HG03457 (cell line): ENCODE measurements at regions not wholly inside any gene's neighbourhood (a gene's known extent, or its start where the extent isn't known, plus 50 kb on each side); places are given as distances from the start of the nearest gene placed in this dataset.
A peak's percentile ranks its signal among the peaks of the same experiment; 100 is the strongest.
"Not testable (repeated sequence)": the region's sequence is repeated elsewhere in the genome, so short reads cannot be mapped to it uniquely, and the experiment has no call there.

Source experiments
- ATAC-seq: cut with Tn5 transposase; IDR thresholded peaks from one replicate; pipeline ENCODE4 v1.9.1; 2021; ENCODE audit warnings: moderate number of reproducible peaks; ENCODE audit not compliant: unreplicated experiment

DNA sequence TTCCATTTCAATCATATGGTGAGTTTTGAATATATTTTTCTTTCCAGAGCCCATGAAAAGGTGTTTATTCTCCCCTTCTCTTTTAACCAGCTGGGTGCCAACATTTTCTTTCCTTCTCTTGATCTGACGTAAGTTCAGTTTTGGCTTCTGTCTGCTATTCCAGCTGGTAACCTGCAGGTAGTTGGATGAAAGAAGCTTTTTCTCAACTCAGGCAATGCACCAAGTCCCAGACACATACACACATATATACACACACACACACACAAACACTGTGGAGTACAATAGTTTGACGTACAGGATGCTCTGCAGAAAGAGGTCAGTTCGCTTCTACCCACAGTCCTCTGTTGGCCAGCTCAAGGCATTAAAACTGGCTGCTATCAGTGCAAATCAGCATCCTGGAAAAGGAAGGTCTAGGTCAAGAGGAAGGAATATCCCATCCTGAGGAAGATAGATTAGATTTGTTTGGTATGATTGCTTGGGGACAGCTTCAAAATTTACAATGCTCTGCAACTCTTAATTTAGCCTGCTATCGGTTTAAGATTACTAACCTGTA lies 214.3 kb upstream of the SEMA6A start:
- no peak for ATAC-seq

DNA sequence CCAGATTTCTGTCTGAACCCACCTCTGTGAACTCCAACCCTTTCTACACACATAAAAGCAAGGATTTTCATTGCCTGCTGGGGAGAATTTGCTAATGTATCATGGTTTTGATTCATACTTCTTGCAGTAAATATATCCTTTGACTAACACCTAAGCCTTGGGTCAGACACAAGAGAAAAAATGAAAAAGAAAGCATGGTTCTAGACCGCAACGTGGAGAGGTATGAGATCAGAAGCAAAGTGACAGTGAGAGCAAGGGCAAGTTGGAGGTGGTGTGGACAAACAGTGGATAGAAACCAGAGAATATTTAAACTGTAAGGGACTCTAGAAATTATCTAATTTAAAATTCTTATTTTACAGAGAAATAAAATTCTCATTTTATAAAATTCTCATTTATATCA lies 212.9 kb upstream of the SEMA6A start:
- ATAC-seq: no peak

DNA sequence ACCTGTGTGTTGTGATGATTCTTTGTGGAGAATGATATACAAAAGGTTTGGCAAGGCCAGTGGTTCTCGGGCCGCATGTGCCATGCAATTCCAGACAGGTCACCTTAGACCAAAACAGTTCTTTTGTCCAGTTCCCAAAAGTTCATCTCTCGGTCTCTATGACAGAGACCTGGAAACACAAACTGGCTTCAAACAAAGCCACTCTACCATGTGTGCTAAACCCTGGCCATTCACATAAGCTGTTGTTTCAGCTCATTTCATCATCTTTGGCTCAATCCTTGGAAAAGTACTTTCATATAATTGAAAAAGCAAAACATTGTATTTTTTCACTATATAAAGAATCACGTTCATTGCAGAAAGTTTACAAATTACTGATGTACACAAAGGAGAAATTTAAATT lies 210.5 kb upstream of the SEMA6A start:
- no peak for ATAC-seq

DNA sequence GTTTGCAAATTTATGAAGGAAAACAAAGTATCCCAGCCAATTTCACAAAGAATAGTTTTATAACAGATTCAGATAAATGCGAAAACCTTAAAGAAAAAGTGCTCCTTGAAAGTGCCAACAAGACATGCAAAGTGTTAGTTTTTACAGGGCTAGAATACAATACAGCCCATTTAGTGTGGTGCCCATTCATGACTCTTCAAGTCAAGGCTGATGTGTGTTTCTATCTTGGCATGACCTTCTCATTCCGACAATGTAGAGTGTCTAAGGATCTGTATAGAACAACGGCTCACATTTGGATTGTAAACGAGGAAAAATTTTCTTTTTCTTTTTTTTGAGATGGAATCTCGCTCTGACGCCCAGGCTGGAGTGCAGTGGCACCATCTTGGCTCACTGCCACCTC lies 205.2 kb upstream of the SEMA6A start:
- ATAC-seq: no peak

DNA sequence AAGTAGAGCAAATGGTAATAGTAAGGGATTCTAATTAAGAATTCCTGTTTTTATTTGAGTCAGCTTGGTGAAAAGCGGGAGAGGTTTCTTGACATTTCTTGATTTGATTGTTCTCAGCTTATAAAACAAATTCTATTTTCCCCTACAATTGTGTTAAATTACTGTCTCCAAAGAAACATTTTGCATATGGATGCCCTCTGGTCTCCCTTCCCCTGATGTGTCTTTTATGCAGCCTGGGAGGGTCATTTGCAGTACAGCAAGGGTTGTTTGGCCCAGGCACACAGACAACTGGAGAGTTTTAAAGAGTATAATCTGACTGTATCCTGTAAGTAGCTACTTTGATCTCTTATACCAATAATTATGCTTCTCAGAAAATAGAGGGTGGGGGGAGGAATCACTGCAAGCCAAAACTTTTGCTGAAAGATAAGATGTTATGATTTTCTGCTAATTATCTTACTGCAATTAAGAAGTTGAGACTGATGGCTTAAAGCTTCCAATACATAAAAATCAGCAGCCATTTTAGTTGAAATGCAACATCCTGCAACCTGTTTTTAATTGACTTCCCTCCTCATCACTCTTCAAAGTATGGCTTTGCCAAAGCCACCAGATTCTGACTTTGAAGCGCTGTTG lies 204.1 kb upstream of the SEMA6A start:
- ATAC-seq: no peak

DNA sequence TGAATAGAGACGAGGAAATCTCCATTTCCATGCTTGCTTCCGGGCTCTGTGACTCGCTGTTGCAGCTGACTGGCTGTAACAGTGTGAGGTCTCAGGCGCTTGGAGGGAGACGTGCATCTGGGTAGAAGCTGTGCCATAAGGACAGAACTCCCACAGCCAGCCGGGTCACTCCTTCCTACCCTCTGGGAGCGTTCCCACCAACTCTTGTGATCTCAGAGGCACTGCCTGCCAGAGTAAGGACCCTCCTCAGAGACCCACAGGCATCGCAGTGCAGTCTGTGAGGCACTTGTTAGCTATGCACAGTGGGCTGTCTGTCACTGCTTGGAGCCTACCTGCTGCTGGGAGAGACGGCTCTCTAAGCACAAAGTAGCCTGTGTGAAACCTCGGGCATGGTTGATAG lies 203.4 kb upstream of the SEMA6A start:
- ATAC-seq: no peak

DNA sequence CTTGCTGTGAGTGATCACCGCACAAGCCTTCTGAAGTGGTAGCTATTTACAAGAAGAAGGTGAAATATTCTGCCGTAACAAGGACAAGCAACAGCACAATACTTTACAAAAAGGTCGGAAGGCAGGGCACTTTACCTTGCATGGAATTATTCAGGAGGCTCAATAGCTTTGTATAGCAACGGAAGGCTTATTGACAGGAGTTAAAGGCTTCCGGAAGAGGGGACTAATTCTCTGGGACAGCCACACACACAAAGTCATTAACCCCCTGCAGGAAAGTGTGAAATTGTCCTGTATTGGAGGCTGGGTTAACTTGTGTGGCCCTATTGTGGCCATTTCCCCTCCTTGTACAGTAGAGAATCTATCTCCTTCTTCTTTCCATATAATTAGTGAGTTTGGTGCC lies 199.3 kb upstream of the SEMA6A start:
- ATAC-seq: no peak

DNA sequence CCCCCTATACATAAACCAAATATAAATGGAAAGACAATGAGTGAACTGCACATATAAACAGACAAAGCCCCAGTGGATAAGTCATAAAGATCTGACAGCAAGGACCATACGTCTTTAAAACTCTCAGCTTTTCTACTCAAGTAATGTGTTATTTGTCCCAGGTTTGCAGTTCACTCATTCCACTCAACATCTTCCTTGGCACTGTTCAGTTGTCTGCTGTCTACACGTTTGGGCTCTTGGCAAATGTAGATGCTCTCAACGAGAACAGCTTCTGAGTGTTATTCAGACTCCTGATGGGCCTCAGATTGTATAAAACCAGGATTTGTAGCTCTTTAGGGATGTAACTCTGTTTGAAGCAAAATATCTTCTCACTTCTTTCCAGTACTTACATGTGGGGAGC lies 198.2 kb upstream of the SEMA6A start:
- no peak for ATAC-seq

DNA sequence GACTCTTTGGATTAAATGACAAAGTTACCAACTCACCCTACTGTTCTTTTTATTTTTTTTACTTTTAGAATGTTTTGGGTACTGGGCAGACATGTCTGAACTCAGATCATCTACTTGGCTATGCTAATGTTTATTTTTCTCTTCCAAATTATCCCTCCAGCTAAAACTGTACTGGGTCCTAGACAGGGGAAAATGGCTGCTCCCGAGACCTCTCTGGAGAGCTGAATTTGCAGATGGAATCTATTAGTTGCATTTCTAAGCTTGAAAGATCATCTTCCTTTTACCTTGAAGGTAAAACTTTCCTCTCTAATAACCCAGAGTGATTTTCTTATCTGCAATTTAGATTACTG lies 197.5 kb upstream of the SEMA6A start:
- no peak for ATAC-seq

DNA sequence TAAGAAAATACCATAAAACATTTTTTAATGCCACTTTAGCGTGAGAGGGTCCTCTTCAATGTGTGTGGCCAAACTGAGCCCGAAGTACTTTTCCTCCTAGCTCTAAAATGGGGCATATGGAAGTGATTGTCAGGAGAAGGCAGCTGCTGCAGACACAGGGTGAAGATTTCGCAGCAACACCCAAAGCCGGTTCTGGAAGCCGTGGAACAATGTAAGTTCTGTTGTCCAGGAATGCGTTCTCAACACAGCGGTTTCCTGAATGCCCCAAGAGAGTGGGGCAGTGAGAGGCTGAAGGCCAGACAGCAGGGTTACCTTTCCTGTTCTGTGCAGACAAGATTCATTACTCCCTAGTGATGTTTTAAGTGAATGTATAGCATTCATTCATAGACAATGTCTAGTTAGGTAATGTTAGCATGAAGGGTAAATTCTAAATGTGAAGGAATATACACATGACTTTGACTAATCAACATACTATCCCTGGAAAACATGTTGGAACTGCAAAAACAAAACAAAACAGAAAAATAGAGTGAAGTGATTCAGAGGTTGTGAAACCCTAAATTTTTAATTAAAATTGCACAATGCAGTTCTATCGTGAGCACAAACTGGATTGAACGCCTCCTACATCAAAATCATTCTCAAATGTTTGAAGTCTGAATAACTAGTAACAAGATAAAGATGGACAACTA lies 197.0 kb upstream of the SEMA6A start:
- ATAC-seq: no peak

DNA sequence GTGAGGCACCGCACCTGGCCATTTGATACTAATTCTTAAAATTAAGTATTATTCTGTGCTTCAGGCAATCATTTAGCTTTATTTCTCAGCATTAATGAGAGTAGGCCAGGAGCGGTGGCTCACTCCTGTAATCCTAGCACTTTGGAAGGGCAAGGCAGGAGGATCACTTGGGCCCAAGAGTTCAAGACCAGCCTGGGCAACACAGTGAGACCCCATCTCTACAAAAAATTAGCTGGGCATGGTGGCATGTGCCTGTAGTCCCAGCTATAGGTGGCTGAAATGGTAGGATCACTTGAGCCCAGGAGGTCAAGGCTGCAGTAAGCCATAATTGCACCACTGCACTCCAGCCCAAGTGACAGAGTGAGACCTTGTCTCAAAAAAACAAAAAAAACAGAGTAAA lies 195.3 kb upstream of the SEMA6A start:
- not testable (repeated sequence) for ATAC-seq

DNA sequence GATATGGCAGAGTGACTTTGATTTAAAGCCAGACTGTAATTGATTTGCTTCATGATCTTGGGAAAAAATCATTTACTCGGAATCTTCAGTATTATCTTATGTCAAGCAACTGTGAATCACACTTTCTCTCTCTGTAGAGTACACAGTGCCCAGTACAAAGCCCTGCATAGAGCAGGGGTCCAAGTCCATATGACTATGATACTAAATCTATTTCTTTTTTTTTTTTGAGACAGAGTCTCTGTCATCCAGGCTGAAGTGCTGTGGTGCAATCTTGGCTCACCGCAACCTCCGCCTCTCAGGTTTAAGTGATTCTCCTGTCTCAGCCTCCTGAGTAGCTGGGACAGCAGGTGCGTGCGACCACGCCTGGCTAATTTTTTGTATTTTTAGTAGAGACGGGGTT lies 194.8 kb upstream of the SEMA6A start:
- ATAC-seq: no peak

DNA sequence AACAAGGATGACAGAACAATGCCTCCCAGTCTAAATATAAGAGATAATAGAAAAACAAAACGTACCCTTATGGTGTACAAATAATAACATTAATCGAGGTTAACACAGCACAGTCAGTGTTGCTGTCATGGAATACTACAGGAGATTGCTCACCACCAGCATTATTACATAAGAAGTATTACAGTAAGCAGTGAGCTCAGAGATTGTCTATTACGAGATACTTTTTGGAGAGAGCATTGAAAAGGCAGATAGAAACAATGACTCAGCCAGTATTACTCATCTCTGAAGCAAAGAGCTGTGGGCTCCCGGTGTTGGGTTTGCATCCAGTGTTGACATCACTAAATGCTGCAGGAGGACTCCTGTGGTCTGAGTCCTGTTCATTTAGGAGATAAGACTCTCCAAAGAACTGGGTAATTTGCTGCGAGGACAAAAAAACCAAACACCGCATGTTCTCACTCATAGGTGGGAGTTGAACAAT lies 191.9 kb upstream of the SEMA6A start:
- ATAC-seq: peak; percentile 57

DNA sequence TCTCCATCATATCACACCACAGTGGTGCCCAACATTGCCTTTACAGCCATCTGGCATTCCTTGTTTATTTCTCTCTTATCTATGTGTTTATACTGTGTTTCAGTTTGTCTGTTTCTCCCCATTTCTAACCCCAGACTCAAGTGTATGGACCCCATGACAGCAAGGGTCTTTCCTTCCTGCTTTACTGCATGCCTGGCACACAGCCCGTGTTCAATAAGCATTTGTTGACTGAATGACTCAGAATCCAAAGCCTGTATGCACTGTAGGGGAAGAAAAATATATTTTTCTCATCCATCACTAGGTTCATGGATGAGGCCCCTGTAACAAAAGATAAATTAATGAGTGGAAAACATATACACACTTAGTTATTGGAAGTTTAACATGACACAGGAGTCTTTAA lies 190.8 kb upstream of the SEMA6A start:
- no peak for ATAC-seq

DNA sequence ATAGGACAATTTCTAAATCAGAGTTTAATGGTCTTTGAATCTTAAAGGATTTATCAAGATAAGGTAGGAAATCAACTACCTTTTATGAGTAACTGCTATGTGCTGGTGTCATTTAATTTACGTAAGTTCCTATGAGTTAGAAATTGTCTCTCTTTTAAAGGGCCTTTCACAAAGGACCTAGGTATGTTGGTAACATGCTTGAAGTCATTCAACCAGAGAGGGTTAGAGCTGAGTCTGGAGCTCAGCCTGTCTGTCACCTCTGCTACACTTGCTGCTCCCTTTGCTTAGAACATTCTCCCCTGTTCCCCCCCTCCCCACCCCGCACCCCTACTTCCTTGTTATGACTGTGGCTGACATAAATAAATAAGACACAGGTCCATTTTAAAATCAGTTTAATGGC lies 190.3 kb upstream of the SEMA6A start:
- ATAC-seq: no peak

DNA sequence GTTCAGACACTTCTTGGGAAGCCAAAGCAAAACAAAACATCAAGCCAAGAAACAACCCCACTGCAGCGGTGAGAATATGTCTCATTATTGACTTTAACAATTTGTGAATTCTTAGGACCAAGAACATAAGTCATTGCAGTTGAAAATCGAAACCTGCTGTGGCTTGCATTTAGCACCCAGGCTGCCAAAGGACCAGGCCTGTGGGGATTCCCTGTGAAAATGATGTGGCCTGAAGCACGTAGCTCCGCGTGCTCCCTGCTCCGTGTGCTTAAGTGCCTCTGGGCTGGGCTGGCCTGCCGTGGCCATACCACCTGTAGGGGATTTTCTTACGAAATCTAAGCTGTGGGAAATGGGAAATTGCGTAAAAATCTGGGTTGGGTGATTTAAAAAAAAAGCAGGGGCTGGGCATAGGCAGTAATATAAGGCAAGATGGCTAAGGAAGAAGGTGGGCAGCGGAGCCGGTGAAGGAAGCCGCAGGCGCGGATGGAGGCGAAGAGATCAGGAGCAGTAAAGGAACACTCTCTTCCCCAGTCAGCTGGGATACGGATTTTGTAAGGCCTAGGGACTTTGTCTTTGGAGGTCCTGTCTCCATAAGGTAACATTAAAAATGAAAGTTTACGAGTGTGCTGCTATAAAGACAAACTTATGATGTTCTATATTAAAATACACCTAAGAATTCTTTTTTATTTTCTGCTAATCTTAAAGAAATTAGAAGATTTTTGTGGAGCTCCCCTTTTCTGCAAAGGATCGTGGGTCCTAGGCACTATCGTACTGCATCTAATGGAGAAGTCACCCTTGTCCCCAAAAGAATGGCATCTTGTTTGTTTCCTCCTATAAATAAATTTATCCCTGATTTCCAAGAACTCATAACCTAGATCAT lies 189.6 kb upstream of the SEMA6A start:
- ATAC-seq: peak; percentile 78

DNA sequence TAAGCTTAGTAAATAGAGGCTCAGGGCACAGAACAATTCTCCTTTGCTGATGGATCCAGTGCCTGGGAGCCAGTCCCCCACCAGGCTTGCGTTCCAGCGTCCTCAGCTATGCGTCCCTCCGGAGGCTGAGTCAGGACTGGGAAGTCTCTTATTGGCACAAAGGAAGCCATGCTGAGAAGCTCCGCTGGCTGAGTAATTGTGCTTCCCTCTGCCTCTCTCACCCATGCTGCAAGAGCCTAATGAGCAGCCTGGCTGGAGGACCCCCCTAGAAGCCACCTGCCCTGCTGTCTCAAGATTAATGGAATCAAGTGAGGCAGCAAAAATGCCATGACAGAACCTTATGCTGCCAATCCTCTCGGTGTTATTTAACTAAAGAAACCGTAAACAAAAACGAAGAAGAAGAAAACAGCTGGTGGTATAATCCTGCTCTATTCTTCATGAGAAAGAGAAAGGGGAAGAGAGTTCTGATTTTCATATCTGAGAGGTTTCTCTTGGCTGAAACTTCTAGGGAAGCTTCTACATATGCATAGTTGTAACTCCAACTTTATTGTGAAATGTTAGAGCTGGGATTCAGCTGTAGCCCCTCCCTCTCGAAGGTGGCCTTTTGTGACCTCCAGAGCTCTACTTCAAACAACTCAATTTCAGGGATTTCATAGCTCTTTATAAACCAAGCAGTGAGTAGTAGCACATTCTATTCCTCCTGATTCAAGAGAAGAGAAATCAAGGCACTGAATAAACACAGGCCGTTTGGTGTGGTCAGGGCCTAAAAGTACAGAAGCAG lies 185.4 kb upstream of the SEMA6A start:
- ATAC-seq: no peak

DNA sequence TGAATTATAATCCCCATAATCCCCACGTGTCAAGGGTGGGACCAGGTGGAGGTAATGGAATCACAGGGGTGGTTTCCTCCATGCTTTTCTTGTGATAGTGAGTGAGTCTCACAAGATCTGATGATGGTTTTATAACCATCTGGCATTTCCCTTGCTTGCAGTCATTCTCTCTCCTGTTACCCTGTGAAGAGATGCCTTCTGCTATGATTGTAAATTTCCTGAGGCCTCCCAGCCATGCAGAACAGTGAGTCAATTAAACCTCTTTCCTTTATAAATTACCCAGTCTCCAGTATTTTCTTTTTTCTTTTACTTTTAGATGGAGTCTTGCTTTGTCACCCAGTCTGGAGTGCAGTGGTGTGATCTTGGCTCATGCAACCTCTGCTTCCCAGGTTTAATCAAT lies 182.7 kb upstream of the SEMA6A start:
- no peak for ATAC-seq

DNA sequence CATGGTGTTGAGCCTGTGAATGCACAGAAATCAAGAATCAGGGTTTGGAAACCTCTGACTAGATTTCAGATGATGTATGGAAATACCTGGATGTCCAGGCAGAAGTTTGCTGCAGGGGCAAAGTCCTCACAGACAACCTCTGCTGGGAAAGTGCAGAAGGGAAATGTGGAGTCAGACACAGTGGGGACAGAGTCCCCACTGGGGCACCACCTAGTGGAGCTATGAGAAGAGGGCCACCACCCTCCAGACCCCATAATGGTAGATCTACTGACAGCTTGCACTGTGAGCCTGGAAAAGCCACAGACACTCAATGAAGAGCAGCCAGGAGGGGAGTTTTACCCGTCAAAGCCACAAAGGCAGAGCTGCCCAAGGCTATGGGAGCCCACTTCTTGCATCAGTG lies 181.9 kb upstream of the SEMA6A start:
- ATAC-seq: no peak

DNA sequence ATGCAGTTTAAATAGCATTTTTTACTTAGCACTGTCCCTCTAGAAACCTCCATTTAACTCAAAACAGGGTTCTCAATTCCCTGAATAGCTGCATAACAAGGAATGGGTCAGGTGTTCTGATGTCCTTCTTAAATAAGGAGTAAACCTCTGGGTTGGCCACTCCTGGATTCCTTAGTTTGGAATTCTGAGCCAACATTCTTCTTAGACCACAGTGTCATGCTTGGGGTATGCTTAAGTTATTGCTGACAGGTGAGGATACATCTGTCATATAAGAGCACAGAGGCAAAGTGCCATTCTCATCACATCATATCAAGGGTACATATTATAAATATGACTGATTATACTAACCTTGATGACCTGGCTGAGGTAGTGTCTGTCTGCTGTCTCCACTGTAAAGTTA lies 179.9 kb upstream of the SEMA6A start:
- ATAC-seq: no peak

DNA sequence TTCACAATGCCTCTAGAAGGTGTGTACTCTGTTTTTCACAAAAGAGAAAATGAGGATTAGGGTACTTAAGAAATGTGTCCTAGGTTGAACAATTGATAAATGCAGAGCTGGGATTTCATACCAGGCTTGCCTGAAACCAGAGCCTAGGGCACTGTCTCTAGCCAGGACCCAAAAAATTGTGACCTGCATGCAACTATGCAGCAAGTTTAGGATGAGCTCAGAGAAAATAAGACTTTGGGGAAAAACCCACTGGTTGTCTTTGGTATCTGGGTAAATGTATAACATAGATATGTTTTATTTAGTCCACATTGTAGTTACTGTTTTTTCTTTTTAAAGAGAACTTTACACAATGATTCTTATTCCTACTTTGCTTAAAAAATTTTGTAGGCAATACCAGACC lies 177.1 kb upstream of the SEMA6A start:
- no peak for ATAC-seq
